T47D (cell line): ENCODE measurements at regions not wholly inside any gene's neighbourhood (a gene's known extent, or its start where the extent isn't known, plus 50 kb on each side); places are given as distances from the start of the nearest gene placed in this dataset.

ENCODE experiments used
- DNase-seq, 2 experiments: peaks; one replicate each; pipeline versions ENCODE4 v3.0.0 to v3.0.0-alpha.2; 2011 to 2012; ENCODE audit warnings: low read depth in 1 of 2, low spot score in 1 of 2
- JUND ChIP-seq: IDR thresholded peaks from 2 replicates; pipeline ENCODE4 v1.6.1; 2012; ENCODE audit warnings: low read depth
- in situ Hi-C: cut with HindIII; loops from 2 replicates; pipeline ENCODE4 v1.10.0; 2016; ENCODE audit warnings: low sequenced_read_pairs, low pct_unique_long_range_greater_than_20kb

- no peak for DNase-seq
- in situ Hi-C loops = no loop called here
- no peak for TF ChIP-seq JUND
Observed at GRCh38 chr12:84696908-84697540, 215.6 kb downstream of the SLC6A15 start.

- DNase-seq = no peak
- TF ChIP-seq JUND = no peak
- in situ Hi-C loops = no loop called here
Observed at GRCh38 chr12:84696281-84696680, 216.3 kb downstream of the SLC6A15 start.

- TF ChIP-seq JUND = no peak
- in situ Hi-C loops = no loop called here
Observed at GRCh38 chr12:84694116-84694515, 218.5 kb downstream of the SLC6A15 start.

GRCh38 chr12:84692071-84692470, 220.5 kb downstream of the SLC6A15 start:
- no peak for DNase-seq
- in situ Hi-C loops = no loop called here
- no peak for TF ChIP-seq JUND

More at GRCh38 chr12:84694116-84694515, 218.5 kb downstream of the SLC6A15 start:
- DNase-seq = no peak

- in situ Hi-C loops = no loop called here
- no peak for TF ChIP-seq JUND
- DNase-seq = no peak
Observed at GRCh38 chr12:84691266-84691665, 221.3 kb downstream of the SLC6A15 start.

- no peak for DNase-seq
- no peak for TF ChIP-seq JUND
- in situ Hi-C loops = no loop called here
Observed at GRCh38 chr12:84689638-84690037, 223.0 kb downstream of the SLC6A15 start.

- TF ChIP-seq JUND = no peak
- DNase-seq = no peak
- in situ Hi-C loops = no loop called here
Observed at GRCh38 chr12:84685379-84685778, 227.2 kb downstream of the SLC6A15 start.

- no peak for DNase-seq
- no peak for TF ChIP-seq JUND
- in situ Hi-C loops = no loop called here
Observed at GRCh38 chr12:84676787-84677186, 235.8 kb downstream of the SLC6A15 start.

GRCh38 chr12:84661786-84662185, 250.8 kb downstream of the SLC6A15 start:
- DNase-seq = no peak
- in situ Hi-C loops = no loop called here
- no peak for TF ChIP-seq JUND

- no peak for TF ChIP-seq JUND
- in situ Hi-C loops = no loop called here
- DNase-seq = no peak
Observed at GRCh38 chr12:84660139-84660538, 252.5 kb downstream of the SLC6A15 start.

- DNase-seq = no peak
- no peak for TF ChIP-seq JUND
- in situ Hi-C loops = no loop called here
Observed at GRCh38 chr12:84658877-84659276, 253.7 kb downstream of the SLC6A15 start.

- in situ Hi-C loops = no loop called here
- no peak for DNase-seq
- no peak for TF ChIP-seq JUND
Observed at GRCh38 chr12:84656705-84657104, 255.9 kb downstream of the SLC6A15 start.

GRCh38 chr12:84653482-84653881, 259.1 kb downstream of the SLC6A15 start:
- TF ChIP-seq JUND = no peak
- in situ Hi-C loops = no loop called here
- DNase-seq = no peak

GRCh38 chr12:84648425-84648824, 264.2 kb downstream of the SLC6A15 start:
- no peak for TF ChIP-seq JUND
- DNase-seq = no peak
- in situ Hi-C loops = no loop called here
